ENCODE measurements at regions not wholly inside any gene's neighbourhood (a gene's known extent, or its start where the extent isn't known, plus 50 kb on each side); places are given as distances from the start of the nearest gene placed in this dataset.
"Not testable (repeated sequence)": the region's sequence is repeated elsewhere in the genome, so short reads cannot be mapped to it uniquely, and the experiment has no call there.

GRCh38 chr4:66606908-66607307, 936.6 kb upstream of the EPHA5 start:
- no peak for DNase-seq (ENCODE audit: low read depth)

GRCh38 chr4:66606215-66606614, 935.9 kb upstream of the EPHA5 start:
- no peak for DNase-seq (ENCODE audit: low read depth)

- no peak for DNase-seq (ENCODE audit: low read depth)
These were observed 933.9 kb upstream of the EPHA5 start for GRCh38 chr4:66604192-66604591.

GRCh38 chr4:66602622-66603021, 932.3 kb upstream of the EPHA5 start:
- DNase-seq (ENCODE audit: low read depth) = no peak

GRCh38 chr4:66591968-66592367, 921.7 kb upstream of the EPHA5 start:
- no peak for DNase-seq (ENCODE audit: low read depth)

GRCh38 chr4:66590488-66591215, 920.4 kb upstream of the EPHA5 start:
- no peak for DNase-seq (ENCODE audit: low read depth)

- no peak for DNase-seq (ENCODE audit: low read depth)
These were observed 918.9 kb upstream of the EPHA5 start for GRCh38 chr4:66589183-66589582.

GRCh38 chr4:66585767-66586166, 915.5 kb upstream of the EPHA5 start:
- DNase-seq (ENCODE audit: low read depth) = no peak

GRCh38 chr4:66577922-66578321, 907.6 kb upstream of the EPHA5 start:
- DNase-seq (ENCODE audit: low read depth) = peak; percentile 54

GRCh38 chr4:66575008-66575696, 904.9 kb upstream of the EPHA5 start:
- peak; percentile 97 for DNase-seq (ENCODE audit: low read depth)

- peak; percentile 81 for DNase-seq (ENCODE audit: low read depth)
These were observed 904.1 kb upstream of the EPHA5 start for GRCh38 chr4:66574145-66574978.

GRCh38 chr4:66572949-66573348, 902.7 kb upstream of the EPHA5 start:
- peak; percentile 92 for DNase-seq (ENCODE audit: low read depth)

- no peak for DNase-seq (ENCODE audit: low read depth)
These were observed 900.9 kb upstream of the EPHA5 start for GRCh38 chr4:66571145-66571695.

- no peak for DNase-seq (ENCODE audit: low read depth)
These were observed 898.9 kb upstream of the EPHA5 start for GRCh38 chr4:66569228-66569627.

- no peak for DNase-seq (ENCODE audit: low read depth)
These were observed 898.1 kb upstream of the EPHA5 start for GRCh38 chr4:66568431-66568830.

- no peak for DNase-seq (ENCODE audit: low read depth)
These were observed 897.7 kb upstream of the EPHA5 start for GRCh38 chr4:66568001-66568400.

GRCh38 chr4:66567551-66567950, 897.3 kb upstream of the EPHA5 start:
- DNase-seq (ENCODE audit: low read depth) = no peak

GRCh38 chr4:66565801-66566200, 895.5 kb upstream of the EPHA5 start:
- peak; percentile 55 for DNase-seq (ENCODE audit: low read depth)

- peak; percentile 95 for DNase-seq (ENCODE audit: low read depth)
These were observed 894.8 kb upstream of the EPHA5 start for GRCh38 chr4:66564901-66565651.

- peak; percentile 48 for DNase-seq (ENCODE audit: low read depth)
These were observed 892.1 kb upstream of the EPHA5 start for GRCh38 chr4:66562276-66562806.

- DNase-seq (ENCODE audit: low read depth) = not testable (repeated sequence)
These were observed 891.3 kb upstream of the EPHA5 start for GRCh38 chr4:66561465-66562053.
